GM18505 (cell line): ENCODE measurements at regions not wholly inside any gene's neighbourhood (a gene's known extent, or its start where the extent isn't known, plus 50 kb on each side); places are given as distances from the start of the nearest gene placed in this dataset.

Experiments
- ATAC-seq: cut with Tn5 transposase; IDR thresholded peaks from one replicate; pipeline ENCODE4 v1.9.1; 2021; ENCODE audit not compliant: unreplicated experiment
- POLR2A ChIP-seq: IDR thresholded peaks from 4 replicates; pipeline ENCODE4 v1.6.1; 2011; ENCODE audit warnings: borderline replicate concordance; ENCODE audit not compliant: insufficient read depth, insufficient read length; ENCODE audit errors: extremely low read depth

- ATAC-seq, result no peak
- no peak for TF ChIP-seq POLR2A
Measured at GRCh38 chr7:21253740-21254687, 173.9 kb upstream of the SP4 start.

- no peak for TF ChIP-seq POLR2A
- no peak for ATAC-seq
Measured at GRCh38 chr7:21256310-21256877, 171.5 kb upstream of the SP4 start.

GRCh38 chr7:21260939-21261338 lies 166.9 kb upstream of the SP4 start:
- TF ChIP-seq POLR2A, result no peak

GRCh38 chr7:21261627-21262594 lies 166.0 kb upstream of the SP4 start:
- no peak for TF ChIP-seq POLR2A
- ATAC-seq, result no peak

More at GRCh38 chr7:21260939-21261338, 166.9 kb upstream of the SP4 start:
- no peak for ATAC-seq

GRCh38 chr7:21269021-21269420 lies 158.9 kb upstream of the SP4 start:
- no peak for ATAC-seq
- no peak for TF ChIP-seq POLR2A

GRCh38 chr7:21276471-21277035 lies 151.3 kb upstream of the SP4 start:
- no peak for TF ChIP-seq POLR2A
- no peak for ATAC-seq

- TF ChIP-seq POLR2A, result no peak
- ATAC-seq, result no peak
Measured at GRCh38 chr7:21278944-21279343, 148.9 kb upstream of the SP4 start.

GRCh38 chr7:21281193-21281592 lies 146.7 kb upstream of the SP4 start:
- ATAC-seq, result no peak
- TF ChIP-seq POLR2A, result no peak

GRCh38 chr7:21293771-21294170 lies 134.1 kb upstream of the SP4 start:
- ATAC-seq, result no peak
- TF ChIP-seq POLR2A, result no peak

GRCh38 chr7:21299766-21300165 lies 128.1 kb upstream of the SP4 start:
- no peak for ATAC-seq
- no peak for TF ChIP-seq POLR2A

GRCh38 chr7:21300692-21301091 lies 127.2 kb upstream of the SP4 start:
- no peak for ATAC-seq
- TF ChIP-seq POLR2A, result no peak

GRCh38 chr7:21304808-21305375 lies 123.0 kb upstream of the SP4 start:
- no peak for TF ChIP-seq POLR2A
- ATAC-seq, result no peak

GRCh38 chr7:21305455-21306235 lies 122.2 kb upstream of the SP4 start:
- TF ChIP-seq POLR2A, result no peak
- ATAC-seq, result no peak

- TF ChIP-seq POLR2A, result no peak
- ATAC-seq, result no peak
Measured at GRCh38 chr7:21314954-21315353, 112.9 kb upstream of the SP4 start.
